H9 (cell line): ENCODE measurements at regions not wholly inside any gene's neighbourhood (a gene's known extent, or its start where the extent isn't known, plus 50 kb on each side); places are given as distances from the start of the nearest gene placed in this dataset.

ENCODE experiments used
- DNase-seq: peaks from one replicate; pipeline ENCODE4 v3.0.0-alpha.2; 2017
- H2AFZ ChIP-seq: one replicate; pipeline ENCODE4 v1.6.1; 2013; ENCODE audit warnings: mild to moderate bottlenecking, low read length, control low read depth, moderate library complexity
- H2AK5ac ChIP-seq: 2 replicates; pipeline ENCODE4 v1.6.1; 2013; ENCODE audit warnings: low read length, control low read depth, mixed read lengths; ENCODE audit not compliant: insufficient read length
- H2BK120ac ChIP-seq: one replicate; pipeline ENCODE4 v1.6.1; 2013; ENCODE audit warnings: low read depth, mild to moderate bottlenecking, low read length, control low read depth, inconsistent platforms; ENCODE audit not compliant: poor library complexity, severe bottlenecking
- H2BK12ac ChIP-seq: 2 replicates; pipeline ENCODE4 v1.6.1; 2013; ENCODE audit warnings: low read length, control low read depth, mixed read lengths, low read depth; ENCODE audit not compliant: insufficient read length
- H2BK15ac ChIP-seq: 2 replicates; pipeline ENCODE4 v1.6.1; 2013; ENCODE audit warnings: low read depth, low read length, control low read depth
- H2BK20ac ChIP-seq: one replicate; pipeline ENCODE4 v1.6.1; 2013; ENCODE audit warnings: low read depth, mild to moderate bottlenecking, low read length, control low read depth, inconsistent platforms; ENCODE audit not compliant: poor library complexity, severe bottlenecking
- H2BK5ac ChIP-seq: 2 replicates; pipeline ENCODE4 v1.6.1; 2013; ENCODE audit warnings: low read length, control low read depth, mixed read lengths; ENCODE audit not compliant: insufficient read length
- H3K14ac ChIP-seq: 2 replicates; pipeline ENCODE4 v1.6.1; 2013; ENCODE audit warnings: low read length, control low read depth; ENCODE audit not compliant: insufficient read depth
- H3K18ac ChIP-seq: 2 replicates; pipeline ENCODE4 v1.6.1; 2013; ENCODE audit warnings: low read depth, mild to moderate bottlenecking, mixed read lengths, low read length, control low read depth; ENCODE audit not compliant: insufficient read length
- H3K23ac ChIP-seq: 2 replicates; pipeline ENCODE4 v1.6.1; 2013; ENCODE audit warnings: low read length, control low read depth, mixed read lengths, low read depth; ENCODE audit not compliant: insufficient read length
- H3K23me2 ChIP-seq: 2 replicates; pipeline ENCODE4 v1.6.1; 2013; ENCODE audit warnings: low read depth, mild to moderate bottlenecking, mixed read lengths, low read length, control low read depth; ENCODE audit not compliant: insufficient read length, poor library complexity, severe bottlenecking
- H3K27ac ChIP-seq: 2 replicates; pipeline ENCODE4 v1.5.1; 2013; ENCODE audit warnings: low read length, control low read depth, mixed read lengths, low read depth; ENCODE audit not compliant: insufficient read length
- H3K27me3 ChIP-seq: 2 replicates; pipeline ENCODE4 v1.6.1; 2013; ENCODE audit warnings: low read length, control low read depth, inconsistent platforms; ENCODE audit not compliant: insufficient read depth
- H3K4ac ChIP-seq: 2 replicates; pipeline ENCODE4 v1.6.1; 2013; ENCODE audit warnings: low read depth, mild to moderate bottlenecking, control low read depth, inconsistent platforms, low read length, moderate library complexity
- H3K4me1 ChIP-seq: 2 replicates; pipeline ENCODE4 v1.6.1; 2013; ENCODE audit warnings: low read length, control low read depth, inconsistent platforms; ENCODE audit not compliant: insufficient read depth
- H3K4me2 ChIP-seq: 2 replicates; pipeline ENCODE4 v1.6.1; 2013; ENCODE audit warnings: low read length, control low read depth, mixed read lengths; ENCODE audit not compliant: insufficient read length, insufficient read depth
- H3K56ac ChIP-seq: 2 replicates; pipeline ENCODE4 v1.6.1; 2013; ENCODE audit warnings: low read depth, mild to moderate bottlenecking, mixed read lengths, low read length, control low read depth; ENCODE audit not compliant: insufficient read length
- H3K79me1 ChIP-seq: 2 replicates; pipeline ENCODE4 v1.6.1; 2013; ENCODE audit warnings: low read depth, mild to moderate bottlenecking, moderate library complexity, low read length, control low read depth, inconsistent platforms; ENCODE audit not compliant: insufficient read depth, poor library complexity, severe bottlenecking
- H3K79me2 ChIP-seq: 2 replicates; pipeline ENCODE4 v1.6.1; 2013; ENCODE audit warnings: low read length, control low read depth, inconsistent platforms; ENCODE audit not compliant: insufficient read depth
- H3K9ac ChIP-seq: 2 replicates; pipeline ENCODE4 v1.6.1; 2013; ENCODE audit warnings: low read length, control low read depth, mixed read lengths; ENCODE audit not compliant: insufficient read length; ENCODE audit errors: extremely low read depth
- H3K9me3 ChIP-seq: one replicate; pipeline ENCODE4 v1.6.1; 2013; ENCODE audit warnings: low read depth, low read length, inconsistent platforms; ENCODE audit not compliant: control insufficient read depth
- H3T11ph ChIP-seq: one replicate; pipeline ENCODE4 v1.6.1; 2013; ENCODE audit warnings: mild to moderate bottlenecking, low read length, control low read depth, inconsistent platforms
- H4K20me1 ChIP-seq: one replicate; pipeline ENCODE4 v1.6.1; 2013; ENCODE audit not compliant: control insufficient read depth, insufficient read length, insufficient read depth
- H4K5ac ChIP-seq: 2 replicates; pipeline ENCODE4 v1.6.1; 2013; ENCODE audit warnings: low read depth, mild to moderate bottlenecking, mixed read lengths, low read length, control low read depth; ENCODE audit not compliant: insufficient read length
- H4K8ac ChIP-seq: replicated peaks from 2 replicates; pipeline ENCODE4 v1.6.1; 2013; ENCODE audit warnings: low read length, control low read depth, mixed read lengths, low read depth; ENCODE audit not compliant: insufficient read length
- H4K91ac ChIP-seq: 2 replicates; pipeline ENCODE4 v1.6.1; 2013; ENCODE audit warnings: low read depth, mild to moderate bottlenecking, moderate library complexity, mixed read lengths, low read length, control low read depth; ENCODE audit not compliant: insufficient read length
- H3K27ac Mint-ChIP-seq, 3 experiments: 2 replicates in 2 of 3; 3 replicates in 1 of 3; pipeline ENCODE4 v1.8.0; 2020 to 2021; ENCODE audit warnings: mixed read lengths in 3 of 3, mild to moderate bottlenecking in 1 of 3, moderate library complexity in 1 of 3
- H3K27me3 Mint-ChIP-seq: 2 replicates; pipeline ENCODE4 v1.8.0; 2021; ENCODE audit warnings: low read depth, mild to moderate bottlenecking, moderate library complexity, mixed read lengths
- H3K36me3 Mint-ChIP-seq, 3 experiments: 2 replicates in 2 of 3; 3 replicates in 1 of 3; pipeline ENCODE4 v1.8.0; 2020 to 2021; ENCODE audit warnings: low read depth in 3 of 3, mixed read lengths in 3 of 3; ENCODE audit not compliant: insufficient read depth in 1 of 3
- H3K4me1 Mint-ChIP-seq, 2 experiments: 2 replicates each; pipeline ENCODE4 v1.8.0; 2020; ENCODE audit warnings: mixed read lengths in 2 of 2
- H3K4me3 Mint-ChIP-seq, 2 experiments: 2 replicates in 1 of 2; 3 replicates in 1 of 2; pipeline ENCODE4 v1.8.0; 2020 to 2021; ENCODE audit warnings: mild to moderate bottlenecking in 2 of 2, mixed read lengths in 2 of 2, moderate library complexity in 1 of 2
- H3K9me3 Mint-ChIP-seq, 2 experiments: 2 replicates in 1 of 2; 3 replicates in 1 of 2; pipeline ENCODE4 v1.8.0; 2020; ENCODE audit warnings: mild to moderate bottlenecking in 2 of 2, mixed read lengths in 2 of 2, moderate library complexity in 1 of 2
- CTCF ChIP-seq: fragments of 200-600 bp; sonication (generic); conservative IDR thresholded peaks from 3 replicates; pipeline ENCODE4 v1.8.0; 2021; ENCODE audit warnings: antibody characterized with exemption, mild to moderate bottlenecking
- WGBS: extraction: QIAGEN DNeasy Blood & Tissue Kit; methylation state at CpG from one replicate; pipeline ENCODE4 v1.1.7; 2013; ENCODE audit warnings: missing lambda C conversion rate, low lambda C conversion rate, mixed read lengths; ENCODE audit not compliant: insufficient read length; ENCODE audit errors: extremely low coverage; 5-methylcytosine and 5-hydroxymethylcytosine counted together

GRCh38 chr20:24745617-24746350 is 203.3 kb upstream of the CST7 start:
- DNase-seq: peak; percentile 17
- no peak overlapping the region for H3K4me3 Mint-ChIP-seq

More at GRCh38 chr20:24745617-24746350, 203.3 kb upstream of the CST7 start:
- no peak overlapping the region for H4K5ac ChIP-seq
- H4K91ac ChIP-seq: no peak overlapping the region
- H3K23me2 ChIP-seq: no peaks in the 10 kb centered on the region
- no peak overlapping the region for H3K4ac ChIP-seq
- no peak overlapping the region for H2AK5ac ChIP-seq
- no peak overlapping the region for H2BK12ac ChIP-seq
- no peak overlapping the region for H2BK20ac ChIP-seq
- H3K4me1 Mint-ChIP-seq: peaks cover 30 to 36% of the 10 kb centered on the region in 2 experiments
- H3K27me3 Mint-ChIP-seq: peaks cover 2% of the 10 kb centered on the region
- H3K27me3 ChIP-seq: no peaks in the 10 kb centered on the region
- H2BK5ac ChIP-seq: no peak overlapping the region
- no peak overlapping the region for H3K14ac ChIP-seq
- no peaks in the 10 kb centered on the region for H3K79me1 ChIP-seq
- H4K20me1 ChIP-seq: no peaks in the 10 kb centered on the region
- H3K4me1 ChIP-seq: 0 out of 2 replicates have a peak, but pooled peaks cover 8% of the 10 kb centered on the region
- H3K36me3 Mint-ChIP-seq: no peaks in the 10 kb centered on the region
- H2AFZ ChIP-seq: no peak overlapping the region
- no peak overlapping the region for H4K8ac ChIP-seq
- no peak overlapping the region for H3K18ac ChIP-seq
- H3K27ac Mint-ChIP-seq: 0 out of 7 replicates have a peak overlapping the region, but pooled peaks of 1 of the 3 experiments have one; percentile 35
- H3K56ac ChIP-seq: no peak overlapping the region
- no peak overlapping the region for H3K27ac ChIP-seq
- no peak overlapping the region for H2BK15ac ChIP-seq
- H3K79me2 ChIP-seq: no peaks in the 10 kb centered on the region
- H3K9me3 ChIP-seq: no peaks in the 10 kb centered on the region
- TF ChIP-seq CTCF: no peak
- H3T11ph ChIP-seq: no peak overlapping the region
- no CpG with 5 or more reads among the region's 14 CpGs for WGBS
- no peak overlapping the region for H3K9ac ChIP-seq
- no peak overlapping the region for H2BK120ac ChIP-seq
- H3K9me3 Mint-ChIP-seq: no peaks in the 10 kb centered on the region; a peak in 1 of 5 replicates
- H3K23ac ChIP-seq: no peak overlapping the region
- H3K4me2 ChIP-seq: no peak overlapping the region
